Pons (tissue), 1 donor: ENCODE measurements at regions not wholly inside any gene's neighbourhood (a gene's known extent, or its start where the extent isn't known, plus 50 kb on each side); places are given as distances from the start of the nearest gene placed in this dataset.
A peak's percentile ranks its signal among the peaks of the same experiment; 100 is the strongest.
"Not testable (repeated sequence)": the region's sequence is repeated elsewhere in the genome, so short reads cannot be mapped to it uniquely, and the experiment has no call there.

ENCODE experiments used
- DNase-seq: peaks from one replicate; pipeline ENCODE4 v3.0.0-alpha.2; 2016; ENCODE audit warnings: low spot score

DNA sequence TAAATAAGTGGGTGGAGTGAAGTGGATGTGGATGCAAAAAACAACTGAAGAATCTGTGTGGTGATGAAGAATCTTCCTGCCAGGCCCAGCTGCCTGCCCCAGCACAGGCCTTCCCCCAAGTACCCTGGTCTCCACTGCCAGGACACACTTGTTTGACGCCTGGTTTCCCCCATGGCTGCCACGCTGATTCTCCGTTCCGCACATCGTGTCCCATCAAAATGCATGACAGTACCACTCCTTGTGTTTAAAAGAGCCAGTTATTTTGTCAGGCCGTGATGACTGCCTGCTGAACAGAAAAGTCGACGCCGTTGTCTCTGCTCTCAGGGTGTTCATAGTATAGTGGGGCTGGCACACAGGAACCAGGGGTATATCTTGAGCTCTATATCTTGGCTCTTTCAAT lies 50.3 kb upstream of the KYNU start:
- DNase-seq, result no peak

DNA sequence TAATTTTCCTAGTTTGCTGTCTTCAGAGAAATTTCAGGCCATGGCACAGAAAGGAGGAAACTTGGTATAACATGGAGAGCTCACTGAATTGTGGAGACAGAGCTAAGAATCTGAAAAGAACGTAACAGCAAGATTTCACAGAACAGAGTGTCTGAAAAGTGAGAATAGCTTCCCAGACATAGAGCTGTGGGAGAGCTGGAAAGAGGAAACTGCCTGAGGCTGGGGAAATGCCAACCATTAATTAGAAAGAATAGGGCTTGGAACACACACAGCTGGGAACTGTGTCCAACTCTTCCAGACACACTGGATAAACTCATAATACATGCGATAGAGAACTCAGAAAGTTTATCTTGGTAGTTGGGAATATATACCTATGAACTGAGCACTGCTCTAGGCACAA lies 51.6 kb upstream of the KYNU start:
- peak; percentile 11 for DNase-seq

DNA sequence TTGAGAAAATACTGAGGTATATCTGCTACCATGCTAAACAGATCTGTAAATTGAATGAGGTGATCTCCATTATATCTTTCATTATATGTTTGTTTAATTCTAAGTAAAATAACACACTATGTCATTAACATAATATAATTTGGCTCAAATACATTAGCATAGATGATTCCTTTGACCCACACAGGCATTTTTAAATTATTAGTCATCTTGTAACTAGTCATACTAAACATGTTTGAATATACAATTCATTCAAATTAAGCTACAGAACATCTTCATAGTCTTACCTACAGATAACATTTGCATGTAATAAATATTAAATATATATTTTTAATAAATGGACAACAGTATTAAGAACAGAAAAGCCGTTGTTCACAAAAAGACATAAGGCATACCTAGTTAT lies 52.7 kb upstream of the KYNU start:
- no peak for DNase-seq

DNA sequence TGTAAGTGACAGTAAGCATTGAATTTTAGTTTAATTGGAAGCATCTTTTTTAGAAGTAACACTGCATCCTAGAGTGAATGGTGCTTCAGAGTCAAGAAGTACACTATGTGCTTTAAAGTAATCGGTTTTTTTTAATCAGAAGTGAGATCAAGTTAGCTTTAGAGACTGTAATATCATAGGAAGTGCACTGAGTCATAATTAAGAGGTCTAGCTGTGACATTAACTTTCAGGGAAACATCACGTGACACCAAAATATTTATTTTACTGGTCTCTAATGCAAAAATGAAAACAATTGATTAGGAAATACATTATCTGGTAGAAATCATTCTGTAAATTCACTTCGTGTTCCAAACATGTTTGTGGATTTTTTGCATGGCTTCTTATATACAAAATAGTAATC lies 55.3 kb upstream of the KYNU start:
- DNase-seq, result no peak

DNA sequence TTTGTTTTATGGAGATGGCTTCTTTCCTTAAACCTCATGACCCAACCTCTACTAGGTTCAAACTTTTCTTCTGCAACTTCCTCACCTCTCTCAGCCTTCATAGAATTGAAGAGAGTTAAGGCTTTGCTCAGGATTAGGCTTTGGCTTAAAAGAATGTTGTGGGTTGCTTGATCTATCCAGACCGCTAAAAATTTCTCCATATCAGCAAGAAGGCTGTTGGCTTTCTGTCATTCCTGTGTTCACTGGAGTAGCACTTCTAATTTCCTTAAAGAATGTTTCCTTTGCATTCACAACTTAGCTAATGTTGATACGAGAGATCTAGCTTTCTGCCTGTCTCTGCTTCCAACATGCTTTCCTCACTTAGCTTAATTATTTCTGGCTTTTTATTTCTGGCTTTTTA lies 58.1 kb upstream of the KYNU start:
- no peak for DNase-seq

DNA sequence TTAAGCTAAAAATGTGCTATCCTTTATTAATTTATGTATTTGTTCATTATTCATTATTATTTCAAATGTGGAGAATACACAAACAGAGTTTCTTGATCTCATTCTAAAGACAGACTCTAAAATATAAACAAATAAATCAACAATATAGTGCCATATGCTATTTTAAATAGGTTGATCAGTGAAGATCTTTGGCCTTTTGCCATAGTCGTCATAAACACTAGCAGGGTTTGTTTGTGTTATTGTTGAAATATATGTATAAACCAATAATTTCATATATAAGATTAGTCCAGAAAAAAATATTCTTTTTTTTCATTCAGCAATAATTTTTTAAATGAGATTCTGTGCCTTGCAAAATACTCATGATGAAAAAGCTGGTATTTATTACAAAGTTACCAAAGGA lies 62.1 kb upstream of the KYNU start:
- DNase-seq, result no peak

DNA sequence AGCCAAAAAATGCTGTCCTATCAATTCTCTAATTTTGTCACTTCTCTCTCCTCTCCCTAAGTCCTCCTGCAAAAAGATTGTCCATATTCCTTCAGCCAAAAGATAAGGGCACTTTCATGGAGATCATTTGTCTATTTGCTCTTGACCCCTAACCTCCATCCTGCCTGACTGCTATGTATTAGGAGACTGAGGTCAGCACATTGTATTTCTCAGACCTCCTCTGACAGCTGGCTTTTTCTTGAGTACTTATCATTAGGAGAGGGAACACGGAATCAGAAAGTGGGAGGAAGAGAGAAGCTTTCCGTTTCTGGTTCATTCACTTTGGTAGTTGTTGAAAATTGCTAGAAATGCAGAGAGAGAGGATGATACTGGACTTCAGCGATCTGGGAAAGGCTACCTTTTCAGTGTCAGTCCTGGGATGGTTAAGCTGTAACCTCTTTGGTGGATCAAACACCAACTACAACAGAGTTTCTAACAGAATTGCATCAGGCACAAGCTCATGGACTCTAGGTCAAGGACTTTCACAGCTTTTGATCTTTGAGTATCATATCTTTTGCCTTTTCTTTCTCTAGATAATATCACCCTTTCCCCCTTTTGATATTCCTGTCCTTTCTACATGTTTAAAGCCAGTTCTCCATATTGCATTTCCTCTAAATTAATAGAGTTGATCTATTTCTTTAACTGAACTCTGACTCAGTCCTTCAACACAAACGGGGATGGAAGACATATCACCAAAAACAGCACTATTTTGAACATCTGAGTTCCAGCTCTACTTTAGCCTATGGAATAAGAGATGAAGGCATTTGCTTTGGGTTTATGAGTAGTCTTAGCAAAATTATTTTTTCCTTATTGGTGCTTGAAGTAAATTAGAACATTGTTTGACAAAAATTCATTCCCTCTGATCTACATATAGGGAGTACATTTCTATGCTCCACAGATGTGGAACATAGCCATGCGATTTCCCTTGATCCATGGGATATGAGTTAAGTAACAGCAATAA lies 63.3 kb upstream of the KYNU start:
- no peak for DNase-seq

DNA sequence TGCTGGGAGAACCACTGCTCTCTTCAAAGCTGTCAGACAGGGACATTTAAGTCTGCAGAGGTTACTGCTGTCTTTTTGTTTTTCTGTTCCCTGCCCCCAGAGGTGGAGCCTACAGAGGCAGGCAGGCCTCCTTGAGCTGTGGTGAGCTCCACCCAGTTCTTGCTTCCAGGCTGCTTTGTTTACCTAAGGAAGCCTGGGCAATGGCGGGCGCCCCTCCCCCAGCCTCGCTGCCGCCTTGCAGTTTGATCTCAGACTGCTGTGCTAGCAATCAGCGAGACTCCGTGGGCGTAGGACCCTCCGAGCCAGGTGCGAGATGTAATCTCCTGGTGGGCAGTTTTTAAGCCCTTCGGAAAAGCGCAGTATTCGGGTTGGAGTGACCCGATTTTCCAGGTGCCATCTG lies 65.8 kb upstream of the KYNU start:
- not testable (repeated sequence) for DNase-seq

DNA sequence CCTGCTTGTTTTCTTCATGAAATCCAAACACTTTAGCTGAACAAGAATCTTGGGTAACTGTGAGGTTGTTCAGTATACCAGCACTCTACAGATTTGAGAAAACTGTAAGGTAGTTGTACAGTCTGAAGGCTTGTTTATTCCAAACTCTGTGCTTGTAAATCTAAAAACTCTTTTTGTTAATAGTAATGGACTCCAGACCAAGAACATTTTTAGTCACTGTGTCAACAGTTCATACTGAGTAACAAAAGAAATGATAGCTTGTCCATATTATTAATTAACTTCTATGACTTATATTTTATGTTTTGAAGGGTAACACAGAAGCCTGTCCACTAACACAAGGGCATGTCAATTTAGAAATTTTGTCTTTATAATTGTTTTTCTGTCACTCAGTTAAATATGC lies 72.2 kb upstream of the KYNU start:
- no peak for DNase-seq

DNA sequence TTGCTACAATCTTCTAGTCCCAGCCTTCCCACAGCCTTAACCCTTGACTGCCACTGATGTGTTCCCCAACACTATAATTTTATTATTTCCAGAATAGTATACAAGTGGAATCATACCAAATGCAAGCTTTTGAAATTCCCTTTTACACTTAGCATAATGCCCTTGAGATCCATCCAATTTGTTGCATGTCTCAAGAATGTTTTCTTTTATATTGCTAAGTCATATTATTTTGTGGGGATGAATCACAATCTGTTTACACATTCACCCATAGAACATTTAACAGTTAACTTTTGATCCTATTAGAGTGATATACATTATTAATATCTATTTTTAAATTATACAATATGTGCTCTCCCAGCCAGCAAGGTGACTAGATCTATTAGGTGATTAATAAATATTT lies 74.3 kb upstream of the KYNU start:
- no peak for DNase-seq

DNA sequence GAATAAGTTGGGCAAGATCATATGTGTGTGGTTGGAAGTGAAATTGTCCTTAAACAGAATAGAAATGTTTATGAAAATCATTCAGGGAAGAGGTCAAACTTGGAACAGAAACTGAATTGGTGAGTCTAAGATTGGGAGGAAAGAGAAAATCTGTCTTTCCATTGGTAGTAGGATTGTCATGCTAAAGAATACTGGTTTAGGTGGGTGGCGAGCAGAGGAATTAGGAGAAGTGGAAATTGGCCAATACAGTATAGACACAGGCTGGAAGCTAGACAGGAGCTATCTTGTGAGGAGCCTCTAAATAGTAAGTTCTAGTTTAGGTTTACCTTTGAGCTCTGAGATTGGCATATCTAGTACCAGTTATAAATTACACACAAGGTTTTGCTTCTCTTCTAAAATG lies 80.9 kb upstream of the KYNU start:
- DNase-seq, result no peak

DNA sequence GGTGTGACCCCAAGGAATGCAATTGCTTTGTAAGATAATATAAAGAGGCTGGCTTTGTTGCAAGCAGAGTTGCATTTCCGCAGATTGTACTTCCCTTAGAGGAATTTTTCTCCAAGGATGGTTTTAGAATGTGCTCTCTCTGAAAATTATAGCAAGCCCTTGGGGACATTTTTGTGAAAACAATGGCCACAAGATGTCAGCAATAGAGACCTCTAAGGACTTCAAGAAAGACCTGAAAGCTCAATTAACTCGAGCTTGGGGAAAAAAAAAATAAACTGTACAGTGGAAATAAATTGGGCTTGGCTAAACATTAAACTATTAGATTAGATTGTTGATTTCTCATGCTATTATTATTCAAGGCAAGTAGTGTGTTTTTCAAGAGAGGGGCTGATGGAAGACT lies 81.3 kb upstream of the KYNU start:
- DNase-seq, result no peak

DNA sequence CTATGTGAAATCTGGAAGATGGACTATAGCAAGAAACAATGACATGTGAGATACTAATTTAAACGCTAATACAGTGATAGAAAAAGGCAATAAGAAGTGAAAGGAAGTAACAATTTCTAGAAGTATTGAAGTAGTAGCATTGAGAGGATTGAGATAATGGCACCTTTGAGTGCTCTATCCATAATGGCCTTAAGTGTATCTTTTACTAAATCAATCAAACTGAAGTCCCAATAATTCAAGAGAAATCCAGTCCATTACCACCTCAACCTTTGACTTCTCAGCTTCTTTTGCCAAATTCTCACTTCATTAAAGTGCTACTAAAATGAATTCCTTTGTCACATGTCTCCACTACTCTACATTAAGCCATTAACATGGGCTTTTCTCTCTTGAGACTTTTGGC lies 82.6 kb upstream of the KYNU start:
- DNase-seq, result no peak

DNA sequence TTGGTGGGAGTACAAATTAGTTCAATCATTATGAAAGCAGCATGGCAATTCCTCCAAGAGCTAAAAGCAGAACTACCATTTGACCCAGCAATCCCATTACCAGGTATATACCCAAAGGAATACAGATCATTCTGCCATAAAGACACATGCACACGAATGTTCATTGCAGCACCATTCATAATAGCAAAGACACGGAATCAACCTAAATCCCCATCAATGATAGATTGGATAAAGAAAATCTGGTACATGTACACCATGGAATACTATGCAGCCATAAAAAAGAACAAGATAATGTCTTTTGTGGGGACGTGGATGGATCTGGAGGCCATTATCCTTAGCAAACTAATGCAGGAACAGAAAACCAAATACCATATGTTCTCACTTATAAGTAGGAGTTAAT lies 85.1 kb upstream of the KYNU start:
- DNase-seq, result not testable (repeated sequence)

DNA sequence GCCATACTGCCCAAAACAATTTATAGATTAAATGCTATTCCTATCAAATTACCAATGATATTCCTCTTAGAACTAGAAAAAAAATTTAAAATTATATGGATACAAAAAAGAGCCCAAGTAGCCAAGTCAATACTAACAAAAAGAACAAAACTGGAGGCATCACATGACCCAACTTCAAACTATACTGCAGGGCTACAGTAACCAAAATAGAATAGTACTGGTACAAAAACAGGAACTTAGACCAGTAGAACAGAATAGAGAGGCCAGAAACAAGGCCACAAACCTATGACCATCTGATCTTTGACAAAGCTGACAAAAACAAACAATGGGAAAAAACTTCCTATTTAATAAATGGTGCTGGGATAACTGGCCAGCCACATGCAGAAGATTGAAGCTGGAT lies 86.1 kb upstream of the KYNU start:
- DNase-seq, result no peak

DNA sequence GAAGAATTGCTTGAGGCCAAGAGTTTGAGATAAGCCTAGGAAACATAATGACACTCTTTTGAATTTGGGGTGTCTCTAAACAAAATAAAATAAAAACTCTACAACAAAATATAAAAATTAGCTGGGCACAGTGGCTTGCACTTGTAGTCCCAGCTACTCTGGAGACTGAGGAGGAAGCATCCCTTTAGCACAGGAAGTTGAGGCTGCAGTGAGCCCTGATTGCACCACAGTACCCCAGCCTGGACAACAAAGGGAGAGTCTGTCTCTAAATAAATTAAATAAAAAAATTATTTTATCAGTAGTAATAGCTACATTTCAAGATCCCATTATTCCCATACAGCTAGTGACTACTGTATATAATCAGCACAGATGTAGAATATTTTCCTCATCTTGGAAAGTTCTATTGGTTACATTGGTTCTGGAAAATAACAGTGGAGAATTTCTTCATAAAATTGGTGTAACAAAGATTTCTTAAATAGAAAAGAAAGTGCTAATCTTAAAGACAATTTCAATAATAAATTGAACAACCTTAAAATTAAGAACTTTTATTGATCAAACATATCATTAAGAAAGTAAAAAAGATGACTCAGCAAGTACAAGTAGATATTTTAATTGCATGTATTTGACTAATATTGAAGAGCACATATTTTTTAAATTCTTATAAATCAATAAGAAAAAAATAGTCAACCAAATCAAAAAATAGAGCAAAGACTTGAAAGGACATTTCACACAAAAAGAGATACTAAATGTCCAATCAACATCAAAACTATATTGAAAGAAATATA lies 90.4 kb upstream of the KYNU start:
- no peak for DNase-seq

DNA sequence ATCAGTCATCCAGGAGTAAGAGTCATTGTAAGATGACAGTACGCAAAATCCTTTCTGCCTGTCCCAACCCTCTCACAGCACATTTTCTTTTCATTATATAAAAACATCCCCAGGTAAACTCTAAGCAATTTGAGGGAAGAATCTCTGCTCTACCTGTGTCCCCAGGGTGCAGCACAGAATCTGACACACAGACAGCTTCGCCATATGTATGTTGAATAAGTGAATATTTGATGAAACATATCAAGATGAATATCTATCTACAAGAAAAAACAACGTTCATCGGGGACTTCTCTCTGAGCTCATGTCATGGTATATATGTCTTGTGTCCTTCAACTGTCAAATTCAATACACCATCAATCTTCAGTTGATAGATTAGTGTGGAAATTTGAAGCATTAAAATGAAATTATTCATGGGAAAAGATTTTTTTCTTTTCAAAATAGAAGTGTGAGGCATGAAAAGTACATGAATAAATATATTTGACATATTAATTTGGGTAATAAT lies 94.5 kb upstream of the KYNU start:
- no peak for DNase-seq

DNA sequence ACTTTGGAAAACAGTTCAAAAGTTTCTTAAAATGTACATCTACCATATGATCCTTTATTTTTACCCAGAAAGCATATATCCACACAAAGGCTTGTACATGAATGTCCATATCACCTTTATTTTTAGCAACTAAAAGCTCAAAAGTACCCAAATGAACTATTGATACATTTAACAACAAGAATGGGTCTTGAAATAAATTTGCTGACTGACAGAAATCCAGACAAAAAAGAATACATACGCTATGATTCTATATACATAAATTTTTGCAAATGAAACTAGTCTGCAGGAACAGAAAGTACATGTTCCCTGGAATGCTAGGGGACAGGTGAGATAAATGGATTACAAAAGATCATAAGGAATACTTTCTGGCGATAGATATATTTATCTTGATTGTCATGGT lies 96.3 kb upstream of the KYNU start:
- DNase-seq, result no peak

DNA sequence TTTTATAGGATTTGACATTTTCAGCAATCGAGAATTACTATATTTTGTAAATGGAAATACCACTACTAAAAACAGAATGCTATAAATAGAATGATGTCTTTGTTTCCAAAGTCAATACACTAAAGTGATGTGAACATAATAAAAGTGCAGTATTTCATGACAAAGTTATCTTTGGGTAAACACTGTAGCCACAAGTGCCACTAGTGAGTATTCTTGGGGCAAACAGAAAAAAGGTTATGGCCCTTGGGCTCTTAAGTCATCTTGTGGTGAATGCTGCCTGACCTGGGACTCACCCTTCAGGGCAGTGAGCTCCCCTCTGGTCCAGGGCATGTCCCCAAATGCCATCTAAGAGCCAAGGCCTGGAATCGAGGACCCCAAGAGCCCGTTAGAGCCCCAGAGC lies 99.2 kb upstream of the KYNU start:
- no peak for DNase-seq

DNA sequence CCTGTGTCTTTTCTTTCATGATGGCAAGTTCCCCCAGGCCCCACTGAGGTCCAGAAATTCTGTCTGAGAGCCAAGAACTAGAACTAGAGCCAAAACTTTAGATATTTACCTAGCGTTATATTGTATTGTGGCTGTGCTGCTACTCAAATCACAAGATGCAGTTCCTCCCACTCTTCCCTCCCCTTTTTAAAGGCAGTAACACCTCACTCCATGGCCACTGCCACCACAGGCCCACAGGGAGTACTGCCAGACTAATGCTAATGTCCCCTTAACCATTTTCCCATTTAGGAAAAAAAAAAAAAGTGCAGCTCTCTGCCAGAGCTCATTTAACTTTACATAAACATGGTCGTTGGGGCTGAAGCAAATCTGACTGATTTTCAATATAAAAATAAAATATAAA lies 99.7 kb upstream of the KYNU start:
- no peak for DNase-seq

DNA sequence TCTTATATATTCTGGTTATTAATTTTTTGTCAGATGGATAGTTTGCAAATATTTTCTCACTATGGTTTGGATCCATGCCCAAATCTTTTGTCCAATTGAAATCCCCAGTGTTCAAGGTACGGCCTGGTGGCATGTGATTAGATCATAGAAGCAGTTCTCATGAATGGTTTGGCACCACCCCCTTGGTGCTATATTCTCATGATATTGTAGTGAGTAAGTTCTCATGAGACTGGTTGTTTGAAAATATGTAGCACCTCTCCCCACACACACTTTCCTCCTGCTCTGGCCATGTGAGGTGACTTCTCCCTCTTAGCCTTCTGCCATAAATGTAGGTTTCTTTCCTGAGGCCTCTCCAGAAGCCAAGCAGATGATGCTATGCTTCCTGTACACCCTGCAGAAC lies 107.7 kb upstream of the KYNU start:
- DNase-seq, result no peak

DNA sequence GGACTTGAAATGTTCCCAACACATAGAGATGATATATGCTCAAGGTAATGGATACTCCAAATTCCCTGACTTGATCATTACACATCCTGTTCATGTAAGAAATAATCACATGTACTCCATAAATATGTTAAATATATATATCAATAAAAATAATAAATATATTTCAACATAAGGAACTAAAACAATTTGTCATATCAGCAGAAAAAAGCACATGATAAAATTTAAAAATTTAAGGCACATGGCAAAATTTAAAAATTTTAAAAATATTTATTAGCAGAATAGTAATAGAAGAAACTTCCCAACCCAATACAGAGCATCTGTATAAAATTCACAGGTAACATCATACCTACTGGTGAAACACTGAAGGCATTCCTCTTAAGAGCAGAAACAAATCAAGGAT lies 109.6 kb upstream of the KYNU start:
- DNase-seq, result no peak

DNA sequence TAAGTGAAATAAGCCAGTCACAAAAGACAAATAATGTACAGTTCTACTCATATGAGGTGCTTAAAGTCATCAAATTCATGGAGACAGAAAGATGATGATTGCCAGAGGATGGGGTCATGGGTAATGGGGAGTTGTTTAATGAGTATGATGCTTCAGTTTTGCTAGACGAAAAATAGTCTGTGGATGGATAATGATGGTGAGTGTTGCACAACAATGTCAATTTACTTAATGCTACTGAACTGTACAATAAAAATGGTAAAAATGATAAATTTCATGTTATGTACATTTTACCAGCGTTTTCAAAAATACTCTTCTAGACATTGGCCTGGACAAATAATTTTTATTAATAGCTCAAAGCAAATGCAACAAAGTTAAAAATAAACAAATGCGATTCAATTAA lies 118.5 kb upstream of the KYNU start:
- DNase-seq, result no peak
